Neural cell (in vitro differentiated cells): ENCODE measurements at regions not wholly inside any gene's neighbourhood (a gene's known extent, or its start where the extent isn't known, plus 50 kb on each side); places are given as distances from the start of the nearest gene placed in this dataset.
A peak's percentile ranks its signal among the peaks of the same experiment; 100 is the strongest.

ENCODE experiments used
- H2AFZ ChIP-seq: fragments of 200-600, 300-800 bp; sonication (generic), shearing (Covaris generic); 2 replicates; pipeline ENCODE4 v1.6.0; 2014; ENCODE audit warnings: low read depth, mild to moderate bottlenecking, antibody characterized with exemption, low read length, moderate library complexity
- H3F3A ChIP-seq: fragments of 200-600 bp; shearing (Covaris generic); 2 replicates; pipeline ENCODE4 v1.6.1; 2016; ENCODE audit warnings: mild to moderate bottlenecking, moderate library complexity, mixed read lengths, antibody characterized with exemption, low read length; ENCODE audit not compliant: insufficient read depth, poor library complexity, severe bottlenecking
- H3K27ac ChIP-seq: fragments of 200-600, 300-800 bp; sonication (generic), shearing (Covaris generic); 2 replicates; pipeline ENCODE4 v1.5.1; 2014; ENCODE audit warnings: mild to moderate bottlenecking, low read length, moderate library complexity
- H3K27me3 ChIP-seq: fragments of 300-800, 200-600 bp; sonication (generic), shearing (Covaris generic); 2 replicates; pipeline ENCODE4 v1.6.0; 2014; ENCODE audit warnings: mild to moderate bottlenecking, low read depth, low read length, moderate library complexity; ENCODE audit not compliant: insufficient read depth
- H3K36me3 ChIP-seq: fragments of 300-800, 200-600 bp; sonication (generic), shearing (Covaris generic); 2 replicates; pipeline ENCODE4 v1.5.1; 2014; ENCODE audit warnings: mild to moderate bottlenecking, antibody characterized with exemption, low read length, moderate library complexity; ENCODE audit not compliant: insufficient read depth
- H3K4me2 ChIP-seq: fragments of 300-800, 200-600 bp; sonication (generic), shearing (Covaris generic); 2 replicates; pipeline ENCODE4 v1.6.0; 2014; ENCODE audit warnings: mild to moderate bottlenecking, low read length
- H3K4me3 ChIP-seq: fragments of 300-800, 200-600 bp; sonication (generic), shearing (Covaris generic); 2 replicates; pipeline ENCODE4 v1.5.1; 2014; ENCODE audit warnings: mild to moderate bottlenecking, low read length, moderate library complexity
- H3K79me2 ChIP-seq: fragments of 200-600 bp; shearing (Covaris generic); replicated peaks from 2 replicates; pipeline ENCODE4 v1.6.0; 2014; ENCODE audit warnings: mild to moderate bottlenecking, low read length, moderate library complexity; ENCODE audit not compliant: insufficient read depth
- H3K9ac ChIP-seq: fragments of 300-800, 200-600 bp; sonication (generic), shearing (Covaris generic); 2 replicates; pipeline ENCODE4 v1.6.1; 2016; ENCODE audit warnings: mild to moderate bottlenecking, low read length, mixed read lengths
- H3K9me2 ChIP-seq: fragments of 200-600 bp; shearing (Covaris generic); 2 replicates; pipeline ENCODE4 v1.6.1; 2016; ENCODE audit warnings: mild to moderate bottlenecking, low read length, mixed read lengths; ENCODE audit not compliant: insufficient read depth
- H3K9me3 ChIP-seq: fragments of 200-600, 300-800 bp; sonication (generic), shearing (Covaris generic); 2 replicates; pipeline ENCODE4 v1.6.1; 2016; ENCODE audit warnings: mild to moderate bottlenecking, mixed run types, low read length, moderate library complexity, mixed read lengths
- H4K20me1 ChIP-seq: fragments of 200-600 bp; shearing (Covaris generic); 2 replicates; pipeline ENCODE4 v1.6.1; 2016; ENCODE audit warnings: mild to moderate bottlenecking, mixed run types; ENCODE audit not compliant: insufficient read depth
- EP300 ChIP-seq: fragments of 450-650 bp; conservative IDR thresholded peaks from 2 replicates; pipeline ENCODE4 v1.6.1; 2014; ENCODE audit warnings: antibody characterized with exemption, mild to moderate bottlenecking, moderate library complexity; ENCODE audit not compliant: poor library complexity, severe bottlenecking
- EZH2 ChIP-seq: fragments of 200-600, 300-800 bp; shearing (Covaris generic), sonication (generic); IDR thresholded peaks from 2 replicates; pipeline ENCODE4 v1.6.1; 2014; ENCODE audit warnings: antibody characterized with exemption, low read length, borderline replicate concordance, mild to moderate bottlenecking; ENCODE audit not compliant: insufficient read depth, poor library complexity, severe bottlenecking
- MXI1 ChIP-seq: fragments of 450-650 bp; conservative IDR thresholded peaks from 2 replicates; pipeline ENCODE4 v1.6.1; 2014; ENCODE audit warnings: antibody characterized with exemption, mild to moderate bottlenecking; ENCODE audit not compliant: poor library complexity, severe bottlenecking
- POLR2AphosphoS5 ChIP-seq: IDR thresholded peaks from 2 replicates; pipeline ENCODE4 v1.6.1; 2012
- RAD21 ChIP-seq: fragments of 450-650 bp; conservative IDR thresholded peaks from 2 replicates; pipeline ENCODE4 v1.6.1; 2014; ENCODE audit warnings: antibody characterized with exemption, mild to moderate bottlenecking, moderate library complexity
- REST ChIP-seq: IDR thresholded peaks from 2 replicates; pipeline ENCODE4 v1.6.1; 2012; ENCODE audit warnings: borderline replicate concordance
- SMC3 ChIP-seq: fragments of 450-650 bp; conservative IDR thresholded peaks from 2 replicates; pipeline ENCODE4 v1.6.1; 2014; ENCODE audit warnings: antibody characterized with exemption, mild to moderate bottlenecking, moderate library complexity; ENCODE audit not compliant: poor library complexity
- TAF1 ChIP-seq: IDR thresholded peaks from 2 replicates; pipeline ENCODE4 v1.6.1; 2012; ENCODE audit warnings: low read depth
- TF ChIP-seq, protein P1 (sequence below): fragments of 450-650 bp; IDR thresholded peaks from 2 replicates; pipeline ENCODE4 v1.5.1; 2014; ENCODE audit warnings: antibody characterized with exemption, mild to moderate bottlenecking, moderate library complexity; ENCODE audit not compliant: poor library complexity, severe bottlenecking

GRCh38 chr6:114453737-114454276, 111.0 kb upstream of the HS3ST5 start:
- Histone ChIP-seq H2AFZ (no peak overlapping the region), H3K27me3 (peaks cover 3% of the 10 kb centered on the region), H3K4me3 (no peak overlapping the region), H3F3A (peaks cover 2% of the 10 kb centered on the region), H4K20me1 (no peaks in the 10 kb centered on the region), H3K4me2 (no peak overlapping the region), H3K79me2 (no peaks in the 10 kb centered on the region), H3K9me2 (no peaks in the 10 kb centered on the region), H3K36me3 (no peaks in the 10 kb centered on the region), H3K9ac (no peak overlapping the region), H3K9me3 (no peaks in the 10 kb centered on the region), H3K27ac (no peak overlapping the region)
- peak; percentile 95 for TF ChIP-seq REST
- TF ChIP-seq TAF1 = no peak
- TF ChIP-seq, protein P1, sequence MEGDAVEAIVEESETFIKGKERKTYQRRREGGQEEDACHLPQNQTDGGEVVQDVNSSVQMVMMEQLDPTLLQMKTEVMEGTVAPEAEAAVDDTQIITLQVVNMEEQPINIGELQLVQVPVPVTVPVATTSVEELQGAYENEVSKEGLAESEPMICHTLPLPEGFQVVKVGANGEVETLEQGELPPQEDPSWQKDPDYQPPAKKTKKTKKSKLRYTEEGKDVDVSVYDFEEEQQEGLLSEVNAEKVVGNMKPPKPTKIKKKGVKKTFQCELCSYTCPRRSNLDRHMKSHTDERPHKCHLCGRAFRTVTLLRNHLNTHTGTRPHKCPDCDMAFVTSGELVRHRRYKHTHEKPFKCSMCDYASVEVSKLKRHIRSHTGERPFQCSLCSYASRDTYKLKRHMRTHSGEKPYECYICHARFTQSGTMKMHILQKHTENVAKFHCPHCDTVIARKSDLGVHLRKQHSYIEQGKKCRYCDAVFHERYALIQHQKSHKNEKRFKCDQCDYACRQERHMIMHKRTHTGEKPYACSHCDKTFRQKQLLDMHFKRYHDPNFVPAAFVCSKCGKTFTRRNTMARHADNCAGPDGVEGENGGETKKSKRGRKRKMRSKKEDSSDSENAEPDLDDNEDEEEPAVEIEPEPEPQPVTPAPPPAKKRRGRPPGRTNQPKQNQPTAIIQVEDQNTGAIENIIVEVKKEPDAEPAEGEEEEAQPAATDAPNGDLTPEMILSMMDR = peak; percentile 4
- peak; percentile 86 for TF ChIP-seq POLR2AphosphoS5
- peak; percentile 97 for TF ChIP-seq EP300

GRCh38 chr6:114452785-114453401, 110.1 kb upstream of the HS3ST5 start:
- Histone ChIP-seq H3K9me2 (no peaks in the 10 kb centered on the region), H3K36me3 (no peaks in the 10 kb centered on the region), H3F3A (peaks cover 2% of the 10 kb centered on the region), H3K9ac (no peak overlapping the region), H3K79me2 (no peaks in the 10 kb centered on the region), H3K9me3 (no peaks in the 10 kb centered on the region), H3K27ac (no peak overlapping the region), H3K4me3 (no peak overlapping the region), H3K27me3 (peaks cover 3% of the 10 kb centered on the region), H2AFZ (no peak overlapping the region), H3K4me2 (no peak overlapping the region), H4K20me1 (no peaks in the 10 kb centered on the region)
- no peak for TF ChIP-seq EP300

DNA sequence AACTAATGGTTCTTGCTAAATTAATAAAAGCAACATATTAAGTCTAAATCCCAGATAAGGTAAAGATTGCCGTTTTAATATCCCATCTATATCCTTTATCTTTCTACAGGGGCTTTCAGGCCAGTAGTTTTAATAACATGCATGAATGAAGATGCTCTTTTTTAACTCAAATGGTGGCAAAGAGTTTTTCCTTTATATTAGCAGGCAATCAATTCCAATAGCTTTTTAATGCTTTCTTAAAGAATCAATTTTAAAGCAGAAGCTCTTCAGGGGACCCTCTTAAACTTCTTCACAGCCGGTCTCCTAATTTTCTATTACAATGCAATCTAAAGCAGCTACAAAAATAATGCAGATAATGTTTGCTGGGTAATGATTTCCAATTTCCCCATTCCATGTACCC, 107.8 kb upstream of the HS3ST5 start:
- TF ChIP-seq TAF1 (no peak), EZH2 (no peak), POLR2AphosphoS5 (no peak), REST (no peak), RAD21 (no peak), SMC3 (no peak), EP300 (no peak), MXI1 (no peak)
- TF ChIP-seq, protein P1 = no peak
- no peaks in the 10 kb centered on the region for H3K9me2 ChIP-seq
- no peak overlapping the region for H3K9ac ChIP-seq
- H2AFZ ChIP-seq = no peak overlapping the region
- no peaks in the 10 kb centered on the region for H4K20me1 ChIP-seq
- H3K36me3 ChIP-seq = no peaks in the 10 kb centered on the region
- peaks cover 6% of the 10 kb centered on the region for H3F3A ChIP-seq
- H3K27me3 ChIP-seq = peaks cover 3% of the 10 kb centered on the region
- no peak overlapping the region for H3K4me2 ChIP-seq
- H3K4me3 ChIP-seq = no peak overlapping the region
- no peaks in the 10 kb centered on the region for H3K79me2 ChIP-seq
- H3K27ac ChIP-seq = no peak overlapping the region
- H3K9me3 ChIP-seq = no peaks in the 10 kb centered on the region
